Dermis blood vessel endothelial cell (primary cell): ENCODE measurements at regions not wholly inside any gene's neighbourhood (a gene's known extent, or its start where the extent isn't known, plus 50 kb on each side); places are given as distances from the start of the nearest gene placed in this dataset.

ENCODE experiments used
- DNase-seq: peaks from one replicate; pipeline ENCODE4 v3.0.0; 2010

- no peak for DNase-seq
These were observed 1938.7 kb upstream of the NUDT12 start for GRCh38 chr5:105501315-105501714.

GRCh38 chr5:105475401-105475800 is 1912.8 kb upstream of the NUDT12 start:
- no peak for DNase-seq

- DNase-seq: no peak
These were observed 1899.8 kb upstream of the NUDT12 start for GRCh38 chr5:105462377-105462776.

- no peak for DNase-seq
These were observed 1898.1 kb upstream of the NUDT12 start for GRCh38 chr5:105460721-105461120.

- no peak for DNase-seq
These were observed 1890.7 kb upstream of the NUDT12 start for GRCh38 chr5:105453216-105453807.

- no peak for DNase-seq
These were observed 1885.7 kb upstream of the NUDT12 start for GRCh38 chr5:105448271-105448670.

GRCh38 chr5:105430516-105430915 is 1867.9 kb upstream of the NUDT12 start:
- DNase-seq: no peak

- DNase-seq: no peak
These were observed 1866.1 kb upstream of the NUDT12 start for GRCh38 chr5:105428451-105429380.

GRCh38 chr5:105414067-105414466 is 1851.5 kb upstream of the NUDT12 start:
- no peak for DNase-seq

GRCh38 chr5:105413406-105413990 is 1850.9 kb upstream of the NUDT12 start:
- DNase-seq: no peak

- DNase-seq: no peak
These were observed 1847.1 kb upstream of the NUDT12 start for GRCh38 chr5:105409695-105410094.

- no peak for DNase-seq
These were observed 1844.6 kb upstream of the NUDT12 start for GRCh38 chr5:105407200-105407599.

- DNase-seq: no peak
These were observed 1835.2 kb upstream of the NUDT12 start for GRCh38 chr5:105397749-105398148.

GRCh38 chr5:105392710-105393149 is 1830.1 kb upstream of the NUDT12 start:
- no peak for DNase-seq

- DNase-seq: no peak
These were observed 1829.6 kb upstream of the NUDT12 start for GRCh38 chr5:105392122-105392709.

- no peak for DNase-seq
These were observed 1817.5 kb upstream of the NUDT12 start for GRCh38 chr5:105380126-105380525.

GRCh38 chr5:105371169-105371568 is 1808.6 kb upstream of the NUDT12 start:
- DNase-seq: no peak

GRCh38 chr5:105350486-105351140 is 1788.0 kb upstream of the NUDT12 start:
- DNase-seq: no peak

- no peak for DNase-seq
These were observed 1769.0 kb upstream of the NUDT12 start for GRCh38 chr5:105331558-105331957.

- DNase-seq: no peak
These were observed 1767.6 kb upstream of the NUDT12 start for GRCh38 chr5:105330185-105330584.

GRCh38 chr5:105304859-105305258 is 1742.3 kb upstream of the NUDT12 start:
- no peak for DNase-seq

- DNase-seq: no peak
These were observed 1726.4 kb upstream of the NUDT12 start for GRCh38 chr5:105288946-105289345.

- DNase-seq: no peak
These were observed 1720.5 kb upstream of the NUDT12 start for GRCh38 chr5:105283134-105283533.
